HUES6 (cell line): ENCODE measurements at regions not wholly inside any gene's neighbourhood (a gene's known extent, or its start where the extent isn't known, plus 50 kb on each side); places are given as distances from the start of the nearest gene placed in this dataset.
"Not testable (repeated sequence)": the region's sequence is repeated elsewhere in the genome, so short reads cannot be mapped to it uniquely, and the experiment has no call there.

Experiments used
- H3K27ac ChIP-seq: 2 replicates; pipeline ENCODE4 v1.7.0; 2013; ENCODE audit warnings: low read depth, mild to moderate bottlenecking, low read length, inconsistent platforms
- H3K27me3 ChIP-seq: 2 replicates; pipeline ENCODE4 v1.6.1; 2013; ENCODE audit warnings: low read length; ENCODE audit not compliant: control insufficient read depth, insufficient read depth
- H3K36me3 ChIP-seq: 2 replicates; pipeline ENCODE4 v1.6.1; 2013; ENCODE audit warnings: low read length; ENCODE audit not compliant: control insufficient read depth, insufficient read depth
- H3K4me1 ChIP-seq: 2 replicates; pipeline ENCODE4 v1.6.1; 2013; ENCODE audit warnings: low read length; ENCODE audit not compliant: control insufficient read depth, insufficient read depth
- H3K4me3 ChIP-seq: 2 replicates; pipeline ENCODE4 v1.5.1; 2013; ENCODE audit warnings: low read depth, low read length
- H3K9ac ChIP-seq: one replicate; pipeline ENCODE4 v1.6.1; 2013; ENCODE audit warnings: mild to moderate bottlenecking, low read length
- H3K9me3 ChIP-seq: 2 replicates; pipeline ENCODE4 v1.6.1; 2013; ENCODE audit warnings: low read depth, low read length; ENCODE audit not compliant: control insufficient read depth, insufficient read depth

DNA sequence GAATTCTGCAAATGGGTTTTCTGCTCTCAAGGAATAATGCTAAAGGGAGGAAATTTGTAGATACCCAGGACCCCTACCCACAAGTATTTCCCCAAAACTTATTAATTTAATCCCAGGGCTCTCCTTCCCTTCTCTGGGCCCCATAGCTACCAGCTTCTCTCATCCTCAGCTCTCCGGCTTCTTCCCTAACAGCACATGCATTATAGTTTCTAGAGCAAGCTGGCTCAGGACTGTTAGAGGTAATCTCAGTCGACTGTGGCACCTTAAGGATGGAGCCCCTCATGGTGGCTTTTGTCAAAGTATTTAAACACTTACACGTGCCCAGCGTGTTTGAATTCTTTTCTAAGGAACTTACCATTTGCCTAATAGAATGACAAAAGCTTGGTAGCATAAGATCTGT lies 252.5 kb upstream of the GAS1 start:
- Histone ChIP-seq H3K36me3 (no peaks in the 10 kb centered on the region), H3K9me3 (no peaks in the 10 kb centered on the region), H3K4me3 (no peak overlapping the region), H3K4me1 (peaks cover 4% of the 10 kb centered on the region; the same call in 1 of the 2 replicates), H3K27ac (no peak overlapping the region), H3K27me3 (peaks cover 3% of the 10 kb centered on the region; the same call in 1 of the 2 replicates), H3K9ac (no peak overlapping the region)

DNA sequence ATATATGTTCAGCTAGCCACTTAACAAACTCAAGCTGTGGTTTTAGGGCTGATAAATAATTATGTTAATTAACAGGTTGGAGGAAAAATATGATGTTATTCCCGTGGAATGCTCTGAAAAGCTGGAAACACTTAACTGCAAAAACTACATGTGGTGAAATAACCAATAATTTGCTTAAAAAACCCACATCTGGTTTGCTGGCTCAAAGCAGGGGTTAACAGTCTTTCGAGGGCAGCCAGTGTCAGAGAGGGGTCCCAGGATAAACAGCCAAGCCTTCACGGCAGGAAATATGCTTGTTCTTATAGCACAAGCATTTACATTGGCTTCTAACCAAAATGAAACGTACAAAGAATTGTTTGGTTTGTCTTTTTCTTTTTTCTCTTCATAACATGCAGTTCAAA lies 254.0 kb upstream of the GAS1 start:
- Histone ChIP-seq H3K4me3 (no peak overlapping the region), H3K27ac (no peak overlapping the region), H3K4me1 (peaks cover 4% of the 10 kb centered on the region; the same call in 1 of the 2 replicates), H3K9ac (no peak overlapping the region), H3K36me3 (no peaks in the 10 kb centered on the region), H3K27me3 (peaks cover 3% of the 10 kb centered on the region; the same call in 1 of the 2 replicates), H3K9me3 (no peaks in the 10 kb centered on the region)

DNA sequence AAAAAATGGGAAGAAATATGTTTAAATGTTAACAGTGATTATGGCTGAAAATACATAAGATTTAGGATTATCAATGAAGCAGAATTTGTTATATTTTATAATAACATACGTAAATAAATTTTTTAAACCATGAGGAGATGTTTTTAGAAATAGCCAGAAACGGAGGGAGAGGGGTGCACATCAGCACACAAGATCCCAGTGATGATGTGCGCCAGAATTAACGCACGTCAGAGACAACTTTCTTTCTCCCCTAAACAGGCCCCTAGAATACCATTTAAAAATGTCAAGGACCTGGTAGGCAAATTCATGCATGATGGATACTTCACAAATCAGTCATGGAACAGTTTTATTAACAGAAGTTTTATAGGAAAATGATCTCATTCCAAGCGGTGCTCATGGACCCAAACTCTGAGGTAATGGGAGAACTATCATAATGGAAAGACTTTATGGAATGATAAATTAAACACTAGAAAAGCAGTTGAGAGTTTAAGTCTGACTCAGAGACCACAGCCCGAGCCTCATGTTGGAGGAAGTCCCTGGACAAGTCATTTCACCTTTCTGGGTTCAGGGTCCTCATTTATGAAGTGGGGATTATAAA lies 258.9 kb upstream of the GAS1 start:
- H3K27ac ChIP-seq, result no peak overlapping the region

DNA sequence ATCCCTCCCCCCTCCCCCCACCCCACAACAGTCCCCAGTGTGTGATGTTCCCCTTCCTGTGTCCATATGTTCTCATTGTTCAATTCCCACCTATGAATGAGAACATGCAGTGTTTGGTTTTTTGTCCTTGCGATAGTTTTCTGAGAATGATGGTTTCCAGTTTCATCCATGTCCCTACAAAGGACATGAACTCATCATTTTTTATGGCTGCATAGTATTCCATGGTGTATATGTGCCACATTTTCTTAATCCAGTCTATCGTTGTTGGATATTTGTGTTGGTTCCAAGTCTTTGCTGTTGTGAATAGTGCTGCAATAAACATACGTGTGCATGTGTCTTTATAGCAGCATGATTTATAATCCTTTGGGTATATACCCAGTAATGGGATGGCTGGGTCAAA lies 263.4 kb upstream of the GAS1 start:
- H3K9ac ChIP-seq, H3K27me3 ChIP-seq, H3K4me3 ChIP-seq, H3K4me1 ChIP-seq, H3K36me3 ChIP-seq, H3K9me3 ChIP-seq, H3K27ac ChIP-seq: not testable (repeated sequence)

More for the DNA sequence above, 258.9 kb upstream of the GAS1 start:
- H3K9me3 ChIP-seq, result no peaks in the 10 kb centered on the region
- H3K4me3 ChIP-seq, result no peak overlapping the region
- no peaks in the 10 kb centered on the region for H3K27me3 ChIP-seq
- H3K9ac ChIP-seq, result no peak overlapping the region
- H3K4me1 ChIP-seq, result no peaks in the 10 kb centered on the region
- no peaks in the 10 kb centered on the region for H3K36me3 ChIP-seq

DNA sequence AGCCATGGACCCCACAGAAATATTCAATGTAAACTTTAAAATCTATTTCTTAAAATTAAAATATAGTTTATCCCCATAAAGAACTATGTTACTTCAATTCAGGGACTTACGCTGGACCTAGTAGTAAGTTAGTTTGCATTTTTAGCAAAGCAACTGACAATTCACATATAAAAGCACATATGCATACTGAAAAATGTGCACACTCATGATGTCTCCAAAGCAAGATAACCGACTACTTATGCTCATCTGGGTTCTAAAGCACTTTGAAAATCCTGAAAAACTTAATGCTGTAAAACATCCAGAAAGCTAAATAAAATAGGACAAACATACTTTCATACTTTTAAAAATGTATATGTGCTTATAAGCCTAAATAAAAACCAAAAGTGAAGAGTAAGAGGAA lies 264.4 kb upstream of the GAS1 start:
- Histone ChIP-seq H3K27ac (no peak overlapping the region), H3K9me3 (no peaks in the 10 kb centered on the region), H3K9ac (no peak overlapping the region), H3K36me3 (no peaks in the 10 kb centered on the region), H3K27me3 (no peaks in the 10 kb centered on the region), H3K4me1 (peaks cover 6% of the 10 kb centered on the region; the same call in 1 of the 2 replicates), H3K4me3 (no peak overlapping the region)

DNA sequence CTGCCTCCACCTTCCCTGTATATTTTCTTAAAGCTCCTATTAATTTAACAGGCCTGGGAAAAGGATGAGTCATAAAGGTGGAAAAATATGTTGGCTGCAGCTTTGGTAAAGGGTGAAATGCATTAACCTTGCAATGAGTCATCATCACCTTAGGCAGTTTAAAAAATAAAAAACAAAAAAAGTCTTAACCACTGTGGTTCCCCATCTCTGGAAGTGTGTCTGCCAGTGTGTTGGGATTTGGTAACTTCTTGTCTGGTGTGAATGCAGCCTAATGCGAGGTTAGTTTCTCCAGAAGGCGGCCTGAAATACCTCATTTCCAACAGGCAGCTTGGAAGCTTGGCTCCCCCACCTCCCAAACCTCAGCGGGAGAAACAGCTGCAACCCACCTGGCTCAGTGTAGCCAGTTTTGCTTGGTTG lies 265.3 kb upstream of the GAS1 start:
- H3K27ac ChIP-seq, result no peak overlapping the region
- H3K9me3 ChIP-seq, result no peaks in the 10 kb centered on the region
- no peaks in the 10 kb centered on the region for H3K27me3 ChIP-seq
- no peaks in the 10 kb centered on the region for H3K36me3 ChIP-seq
- H3K4me1 ChIP-seq, result peaks cover 12% of the 10 kb centered on the region; the same call in 1 of the 2 replicates
- H3K4me3 ChIP-seq, result no peak overlapping the region
- H3K9ac ChIP-seq, result no peak overlapping the region

DNA sequence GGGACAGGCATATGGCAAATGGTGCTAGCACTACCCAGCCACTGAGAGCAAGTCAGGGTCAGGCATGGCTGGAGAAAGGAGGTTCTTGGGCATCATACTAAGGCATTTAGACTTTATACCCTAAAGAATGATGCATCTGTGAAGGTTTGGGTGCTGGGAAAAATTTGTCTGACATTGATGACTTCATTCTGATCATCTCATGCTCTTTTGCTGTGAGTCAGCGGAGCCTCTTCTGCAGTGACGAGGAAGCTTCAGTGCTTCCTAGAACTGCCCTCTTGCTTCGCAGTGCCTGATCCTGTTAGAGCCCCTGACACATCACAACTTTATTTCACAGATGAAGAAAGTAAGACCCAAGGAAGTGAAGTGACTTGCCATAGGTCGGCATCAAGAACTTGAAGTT lies 266.6 kb upstream of the GAS1 start:
- Histone ChIP-seq H3K4me3 (no peak overlapping the region), H3K9ac (no peak overlapping the region), H3K27ac (no peak overlapping the region), H3K9me3 (no peaks in the 10 kb centered on the region), H3K27me3 (no peaks in the 10 kb centered on the region), H3K4me1 (peaks cover 12% of the 10 kb centered on the region; the same call in 1 of the 2 replicates), H3K36me3 (no peaks in the 10 kb centered on the region)

DNA sequence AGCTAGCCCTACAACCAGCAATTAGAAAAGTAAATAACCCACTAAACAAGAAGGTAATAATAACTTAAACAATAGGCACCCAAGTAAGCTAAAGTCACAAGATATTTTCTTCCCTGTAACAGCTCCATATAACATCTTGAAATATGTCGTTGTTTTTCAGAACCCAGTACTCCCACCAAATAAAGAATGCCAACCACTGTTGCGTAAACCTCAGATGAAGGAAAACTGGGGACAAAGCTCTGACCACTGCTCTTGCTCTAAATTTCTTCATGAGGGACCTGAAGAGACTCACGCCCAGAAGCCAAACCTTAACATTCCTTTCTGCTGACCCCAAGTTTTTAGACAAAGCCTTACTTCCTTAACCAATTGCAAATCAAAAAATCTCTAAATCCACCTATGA lies 267.7 kb upstream of the GAS1 start:
- H3K36me3 ChIP-seq, result no peaks in the 10 kb centered on the region
- no peak overlapping the region for H3K9ac ChIP-seq
- no peaks in the 10 kb centered on the region for H3K27me3 ChIP-seq
- H3K4me3 ChIP-seq, result no peak overlapping the region
- no peak overlapping the region for H3K27ac ChIP-seq
- no peaks in the 10 kb centered on the region for H3K9me3 ChIP-seq
- H3K4me1 ChIP-seq, result peaks cover 12% of the 10 kb centered on the region; the same call in 1 of the 2 replicates

DNA sequence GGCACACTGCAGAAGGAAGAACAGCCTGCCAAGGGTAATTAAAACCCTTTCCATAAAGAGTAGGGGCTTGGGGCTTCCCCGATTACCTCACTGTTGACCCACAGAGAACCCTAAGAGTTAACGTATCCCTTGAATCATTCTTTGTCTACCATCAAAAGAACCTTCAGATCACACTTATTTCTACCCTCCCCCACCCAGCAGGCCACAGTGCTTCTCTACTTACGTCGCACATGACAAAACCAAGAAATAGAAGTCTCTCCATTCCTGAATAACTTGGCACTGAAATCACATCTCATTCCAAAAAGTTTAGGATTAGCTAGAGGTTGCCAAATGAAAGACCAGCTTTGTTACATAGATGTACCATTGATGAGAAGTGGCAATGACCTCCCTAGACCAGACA lies 268.7 kb upstream of the GAS1 start:
- H3K36me3 ChIP-seq, result no peaks in the 10 kb centered on the region
- H3K9ac ChIP-seq, result no peak overlapping the region
- no peak overlapping the region for H3K4me3 ChIP-seq
- no peaks in the 10 kb centered on the region for H3K9me3 ChIP-seq
- H3K27ac ChIP-seq, result no peak overlapping the region
- H3K27me3 ChIP-seq, result no peaks in the 10 kb centered on the region
- peaks cover 12% of the 10 kb centered on the region; the same call in 1 of the 2 replicates for H3K4me1 ChIP-seq

DNA sequence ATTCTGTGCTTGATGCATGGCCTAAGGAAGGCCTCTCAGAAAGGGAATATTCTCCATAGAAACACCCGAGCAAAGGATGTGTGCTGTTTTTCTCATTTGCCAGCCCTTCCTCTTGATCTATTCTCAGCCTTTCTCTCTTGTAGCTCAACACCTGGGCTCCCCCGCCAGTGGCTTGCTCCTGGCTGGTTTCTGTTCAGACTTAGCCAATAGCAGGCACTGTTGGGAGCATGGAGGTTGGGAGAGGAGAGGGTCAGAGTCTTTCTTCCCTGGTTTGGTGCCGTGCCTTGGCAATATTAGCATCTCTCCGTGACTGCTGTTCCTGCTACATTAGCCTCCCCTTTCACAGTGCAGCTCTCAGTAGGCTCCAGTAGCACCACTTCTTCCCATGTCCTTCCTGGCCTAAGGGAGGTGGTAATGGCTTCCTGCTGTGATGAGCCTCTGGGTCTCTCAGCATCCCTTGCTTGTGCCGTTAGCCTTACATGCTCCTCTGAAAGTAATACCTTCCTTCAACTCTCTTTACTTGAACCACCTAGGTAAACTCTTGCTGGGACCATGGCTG lies 269.7 kb upstream of the GAS1 start:
- H3K27me3 ChIP-seq, result no peaks in the 10 kb centered on the region
- H3K4me1 ChIP-seq, result peaks cover 12% of the 10 kb centered on the region; the same call in 1 of the 2 replicates
- H3K9me3 ChIP-seq, result no peaks in the 10 kb centered on the region
- H3K9ac ChIP-seq, result no peak overlapping the region
- no peaks in the 10 kb centered on the region for H3K36me3 ChIP-seq
- H3K4me3 ChIP-seq, result no peak overlapping the region
- H3K27ac ChIP-seq, result no peak overlapping the region

DNA sequence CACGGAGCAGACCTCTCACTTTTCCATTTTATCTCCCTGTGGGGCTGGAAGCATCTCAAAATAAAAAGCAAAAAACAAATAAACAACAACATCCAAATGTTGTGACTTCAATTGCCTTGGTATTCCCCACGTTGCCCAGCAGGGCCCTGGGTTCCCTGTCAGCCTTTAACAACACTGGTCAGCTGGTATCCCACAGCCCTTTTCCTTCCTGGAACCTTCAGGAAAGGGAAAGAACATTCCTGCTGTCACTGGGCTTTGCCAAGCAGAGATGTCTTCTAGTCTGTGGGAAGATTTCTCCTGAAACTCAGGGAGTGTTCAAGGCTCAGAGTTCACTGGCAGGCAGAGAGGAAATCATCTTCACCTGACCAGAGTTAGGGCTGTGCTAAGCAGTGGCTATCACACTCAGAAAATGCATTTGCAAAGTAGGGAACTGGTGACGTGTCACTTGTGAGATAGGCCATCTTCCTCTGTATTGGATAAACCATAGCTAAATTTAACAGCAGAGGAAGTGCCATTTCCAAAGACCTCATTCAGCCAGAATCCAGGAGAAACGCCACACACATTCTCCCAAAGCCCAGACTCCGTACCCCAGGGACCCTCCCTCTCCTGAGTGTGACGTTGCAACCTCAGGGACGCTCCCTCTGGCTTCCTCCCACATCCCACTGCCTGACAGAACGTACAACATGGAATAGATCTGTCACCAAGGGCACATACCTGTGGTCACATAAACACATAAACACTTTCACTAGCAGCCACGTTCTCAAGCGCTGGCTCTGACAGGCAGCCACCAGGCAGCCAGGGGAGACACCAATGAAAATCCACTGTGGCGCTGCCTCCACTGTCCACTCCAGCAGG lies 274.0 kb upstream of the DAPK1 start:
- Histone ChIP-seq H3K27me3 (no peaks in the 10 kb centered on the region), H3K36me3 (no peaks in the 10 kb centered on the region), H3K27ac (no peak overlapping the region), H3K9me3 (no peaks in the 10 kb centered on the region), H3K4me3 (no peak overlapping the region), H3K4me1 (no peaks in the 10 kb centered on the region), H3K9ac (no peak overlapping the region)
